ENCODE measurements at regions not wholly inside any gene's neighbourhood (a gene's known extent, or its start where the extent isn't known, plus 50 kb on each side); places are given as distances from the start of the nearest gene placed in this dataset.
"Not testable (repeated sequence)": the region's sequence is repeated elsewhere in the genome, so short reads cannot be mapped to it uniquely, and the experiment has no call there.

DNA sequence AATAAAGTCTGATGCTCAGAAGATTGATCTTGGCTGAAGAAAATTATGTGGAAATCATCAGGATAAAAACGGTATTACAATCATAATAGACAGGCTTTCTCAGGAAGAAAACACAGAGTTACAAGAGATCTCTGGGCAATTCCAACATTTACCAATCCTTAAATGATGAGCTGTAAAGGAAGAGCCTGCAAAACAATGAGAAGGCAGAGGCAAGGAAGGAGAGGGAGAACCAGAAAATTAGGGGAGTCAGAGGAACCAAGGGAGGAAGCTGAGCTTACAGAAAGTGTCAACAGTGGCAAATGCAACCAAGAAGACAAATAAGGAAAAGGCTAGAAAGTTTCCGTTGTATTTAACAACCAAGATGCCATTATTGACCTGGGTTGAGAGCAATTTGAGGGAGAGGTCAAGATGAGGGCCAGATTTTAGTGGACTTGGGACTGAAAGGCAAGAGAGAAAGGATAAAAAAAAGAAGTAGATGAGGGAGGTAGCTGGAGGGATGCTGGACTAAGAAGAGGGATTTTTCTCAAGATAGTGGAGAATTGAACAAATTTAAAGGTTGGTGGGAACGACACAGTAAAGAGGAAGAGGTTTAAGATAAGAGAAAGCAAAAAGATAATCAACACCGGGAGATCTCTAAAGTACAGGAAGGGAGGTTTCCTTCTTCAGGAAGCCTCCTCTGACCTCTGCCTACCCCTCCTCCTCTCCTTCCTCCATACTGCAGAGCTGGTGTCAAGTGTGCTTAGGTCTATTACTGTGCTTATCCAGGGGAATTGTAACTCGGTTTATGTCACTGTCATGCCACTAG lies 116.9 kb downstream of the DUSP6 start:
- DNase-seq (ENCODE audit: missing footprints) (no peak), ATAC-seq (no peak)
- intact Hi-C loops (cut with DNase I): loop anchor here (5.0 kb wide), 1 partner anchor 117 kb away; the partner anchor contains the start of gene DUSP6

DNA sequence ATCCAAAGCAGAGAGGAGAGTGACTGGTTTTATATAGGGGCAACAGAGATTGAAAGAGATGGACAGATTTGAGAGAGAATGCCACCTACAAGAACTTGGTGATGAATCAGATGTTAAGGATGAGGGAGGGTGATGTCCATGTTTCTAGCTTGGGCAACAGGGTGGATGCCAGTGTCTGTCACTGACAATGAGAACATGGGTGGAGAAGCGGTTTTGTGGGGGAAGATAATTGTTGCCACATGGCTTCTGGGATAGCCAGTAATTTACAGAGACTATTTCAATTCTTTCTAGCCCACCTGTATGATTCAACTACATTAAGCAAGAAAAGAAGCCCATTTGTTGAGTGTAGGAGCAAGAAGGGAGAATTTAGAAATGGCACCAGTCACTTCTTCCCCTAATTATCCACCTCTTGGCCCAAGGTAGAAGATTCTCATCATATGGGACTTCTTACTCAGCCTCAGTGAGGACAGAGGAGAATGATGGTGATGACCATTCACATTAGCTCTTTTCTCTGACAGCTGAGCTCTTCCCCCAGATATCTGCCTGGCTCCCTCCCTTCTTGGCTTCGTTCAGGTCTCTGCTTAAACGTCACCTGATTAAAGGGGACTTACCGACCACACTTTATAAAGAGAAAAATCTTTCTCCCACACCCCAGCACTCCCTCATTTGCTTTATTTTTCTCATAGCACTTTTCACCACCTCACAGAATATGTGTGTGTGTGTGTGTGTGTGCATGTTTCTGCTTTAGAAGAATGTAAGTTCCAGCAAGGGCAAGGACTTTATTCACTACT lies 117.8 kb downstream of the DUSP6 start:
- intact Hi-C loops (cut with DNase I): loop anchor here (5.0 kb wide), 1 partner anchor 118 kb away; the partner anchor contains the start of gene DUSP6
- DNase-seq (ENCODE audit: missing footprints) (no peak), ATAC-seq (no peak)

DNA sequence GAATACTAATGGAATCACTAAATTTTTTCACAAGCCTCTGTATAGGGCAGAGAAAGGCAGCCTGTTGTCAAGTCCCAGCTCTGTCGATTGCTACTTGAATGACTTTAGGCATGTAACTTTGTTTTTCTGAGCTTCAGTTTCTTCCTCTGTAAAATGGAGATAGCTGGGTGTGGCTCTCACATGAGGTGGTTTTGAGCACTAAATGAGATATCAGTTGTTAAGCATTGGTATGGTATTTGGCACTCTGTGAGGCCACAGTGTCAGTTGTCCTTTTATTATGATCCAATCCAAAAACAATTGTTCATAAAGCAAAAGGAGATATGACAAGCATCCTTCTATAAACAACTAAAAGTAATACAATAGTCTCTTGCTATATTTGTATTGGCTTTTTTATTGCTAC lies 120.6 kb downstream of the DUSP6 start:
- intact Hi-C loops (cut with DNase I): no loop called here
- DNase-seq (ENCODE audit: missing footprints) (no peak), ATAC-seq (no peak)

DNA sequence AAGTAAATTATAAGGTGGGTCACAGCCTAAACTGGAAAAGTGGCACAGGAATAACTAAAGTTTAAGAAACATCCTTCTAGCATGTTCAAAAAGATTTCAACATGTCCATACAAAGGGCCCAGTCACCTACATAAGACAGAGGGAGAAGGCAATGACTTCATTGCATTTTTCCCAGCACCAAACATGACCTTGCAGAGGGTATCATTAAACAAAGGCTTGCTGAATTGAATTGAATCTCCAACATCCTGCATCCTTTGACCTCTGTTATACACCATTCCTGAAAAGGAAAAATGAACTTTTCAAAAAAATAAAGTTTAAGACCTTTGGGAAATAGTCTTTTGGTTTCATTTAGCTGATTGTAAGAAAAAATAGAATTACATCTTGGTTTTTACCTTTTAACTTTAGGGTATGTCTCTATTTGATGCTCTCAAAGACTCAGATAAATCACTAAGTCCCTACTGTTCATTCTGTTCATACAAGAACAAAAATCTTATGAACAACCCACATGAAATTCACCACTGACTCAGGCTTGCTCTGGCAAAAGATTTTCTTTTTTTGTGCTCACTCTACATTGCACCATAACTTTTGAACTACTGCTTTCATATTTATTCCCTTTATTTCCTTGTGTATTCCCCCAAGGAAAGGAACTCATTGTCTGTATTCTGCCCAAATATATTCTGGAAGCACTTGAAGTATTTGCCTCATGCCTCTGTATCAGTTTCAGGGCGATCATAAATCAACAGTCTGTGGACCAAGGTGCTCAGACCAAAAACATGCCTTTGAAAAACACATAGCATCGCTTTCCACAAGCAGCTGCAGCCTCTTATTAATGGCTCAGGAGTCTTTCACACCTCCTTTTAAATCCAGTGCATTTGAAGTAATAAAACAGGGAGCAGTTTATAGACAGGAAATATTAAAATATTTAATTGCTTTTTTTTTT lies 121.7 kb downstream of the DUSP6 start:
- intact Hi-C loops (cut with DNase I): no loop called here
- DNase-seq (ENCODE audit: missing footprints) (no peak), ATAC-seq (no peak)

DNA sequence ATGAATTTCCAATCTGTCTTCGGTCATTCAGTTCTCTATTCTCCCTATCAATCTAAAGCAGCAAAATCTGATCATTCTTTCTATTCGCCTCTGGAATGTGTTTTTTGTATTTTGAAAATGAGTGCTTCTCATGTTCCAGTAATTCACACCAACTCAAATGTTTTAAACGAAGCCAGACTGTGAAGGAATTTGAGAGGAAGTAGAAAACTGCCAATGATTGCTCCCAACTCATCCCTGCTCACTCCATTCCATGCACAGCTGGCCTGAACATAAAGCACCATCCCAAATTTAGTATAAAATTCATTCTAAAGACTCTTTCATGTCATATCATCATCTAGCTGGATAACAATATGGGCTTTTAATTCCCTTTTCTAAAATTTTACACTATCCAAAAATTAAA lies 123.8 kb downstream of the DUSP6 start:
- no peak for ATAC-seq
- DNase-seq (ENCODE audit: missing footprints): no peak
- intact Hi-C loops (cut with DNase I): no loop called here

DNA sequence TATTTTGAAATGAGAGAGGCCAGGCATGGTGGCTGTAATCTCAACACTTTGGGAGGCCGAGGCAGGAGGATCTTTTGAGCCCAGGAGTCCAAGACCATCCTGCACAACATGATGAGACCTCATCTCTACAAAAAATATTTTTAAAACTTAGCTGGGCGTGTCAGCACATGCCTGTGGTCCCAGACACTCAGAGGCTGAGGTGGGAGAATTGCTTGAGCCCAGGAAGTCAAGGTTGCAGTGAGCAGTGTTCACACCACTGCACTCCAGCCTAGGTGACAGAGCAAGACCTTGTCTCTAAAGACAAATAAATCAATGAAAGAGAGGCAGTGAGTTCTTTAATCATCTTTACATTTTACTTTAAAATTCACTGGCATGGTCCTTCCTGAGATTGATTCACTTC lies 124.5 kb downstream of the DUSP6 start:
- no peak for DNase-seq (ENCODE audit: missing footprints)
- no peak for ATAC-seq
- intact Hi-C loops (cut with DNase I): no loop called here

DNA sequence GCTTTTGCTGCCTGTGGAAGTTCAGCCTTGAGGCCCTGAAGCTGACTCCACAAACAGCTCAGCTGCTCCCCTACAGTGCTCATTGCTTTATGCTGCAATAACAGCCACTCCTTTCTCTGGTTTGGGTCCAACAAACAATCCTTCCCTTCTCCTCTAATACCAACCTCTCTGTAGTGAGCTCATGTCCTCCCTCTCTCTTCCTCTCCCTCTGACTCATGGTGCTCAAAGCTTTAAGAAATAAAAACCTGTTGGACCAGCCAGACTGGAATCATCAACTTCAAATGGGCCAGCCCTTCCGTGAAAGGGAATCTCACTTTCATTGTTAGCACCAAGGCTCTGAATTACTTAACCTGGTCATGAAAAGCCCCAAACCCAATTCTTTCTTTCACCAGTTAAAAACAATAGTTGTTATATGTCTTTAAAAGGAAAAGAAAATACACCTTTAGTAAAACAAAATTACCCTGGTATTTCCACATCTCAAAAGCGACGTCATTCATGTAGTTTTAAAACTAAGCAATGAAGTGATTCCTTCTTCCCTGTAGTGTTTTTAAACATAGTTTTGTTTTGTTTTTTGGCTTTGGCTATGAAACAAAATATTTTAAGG lies 126.4 kb downstream of the DUSP6 start:
- intact Hi-C loops (cut with DNase I): no loop called here
- ATAC-seq (peak; percentile 98), DNase-seq (ENCODE audit: missing footprints) (no peak)

DNA sequence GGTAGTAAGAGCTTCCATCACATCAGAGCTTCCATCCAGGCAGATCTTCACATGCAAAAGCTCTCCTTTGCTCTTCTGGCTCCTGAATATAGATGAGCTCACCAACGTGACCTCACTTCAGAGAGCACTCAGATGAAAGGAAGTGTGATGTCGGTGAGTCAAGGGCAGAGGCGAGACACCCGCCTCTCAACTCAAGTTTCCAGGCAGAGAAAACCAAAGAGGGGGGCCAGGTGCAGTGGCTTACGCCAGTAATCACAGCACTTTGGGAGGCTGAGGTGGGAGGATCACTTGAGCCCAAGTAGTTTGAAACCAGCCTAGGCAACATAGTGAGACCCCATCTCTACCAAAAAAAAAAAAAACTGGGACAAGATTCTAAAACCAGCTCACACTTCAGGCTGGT lies 126.9 kb downstream of the DUSP6 start:
- DNase-seq (ENCODE audit: missing footprints) (no peak), ATAC-seq (peak; percentile 33)
- intact Hi-C loops (cut with DNase I): no loop called here

DNA sequence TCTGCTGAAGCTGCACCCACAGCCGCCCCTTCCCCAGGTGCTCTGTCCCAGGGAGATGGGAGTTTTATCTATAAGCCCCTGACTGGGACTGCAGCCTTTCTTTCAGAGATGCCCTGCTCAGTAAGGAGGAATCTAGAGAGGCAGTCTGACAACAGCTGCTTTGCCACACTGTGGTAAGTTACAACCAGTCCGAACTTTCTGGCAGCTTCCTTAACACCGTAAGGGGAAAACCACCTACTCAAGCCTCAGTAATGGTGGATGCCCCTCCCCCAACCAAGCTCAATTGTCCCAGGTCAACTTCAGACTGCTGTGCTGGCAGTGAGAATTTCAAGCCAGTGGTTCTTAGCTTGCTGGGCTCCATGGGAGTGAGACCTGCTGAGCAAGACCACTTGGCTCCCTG lies 129.7 kb downstream of the DUSP6 start:
- ATAC-seq; DNase-seq (ENCODE audit: missing footprints); intact Hi-C loops (cut with DNase I): not testable (repeated sequence)

DNA sequence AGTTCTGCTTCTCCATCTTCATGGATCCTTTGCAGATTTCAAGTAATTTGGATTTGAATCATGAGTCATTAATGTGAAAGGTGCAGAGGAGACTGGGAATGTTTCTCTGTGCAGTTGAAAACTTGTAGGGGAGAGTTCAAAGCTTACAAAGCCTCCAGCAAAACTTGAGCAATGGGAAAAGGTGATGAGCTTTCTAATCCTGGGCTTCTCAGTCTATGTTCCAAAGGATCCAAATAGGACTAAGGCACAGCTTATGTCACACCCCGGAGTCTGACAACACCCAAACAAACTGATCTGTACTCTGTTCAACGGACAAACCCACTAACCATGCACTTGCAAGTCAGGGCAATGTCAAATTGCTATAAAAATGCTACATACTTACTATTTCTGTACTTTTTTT lies 134.8 kb downstream of the DUSP6 start:
- DNase-seq (ENCODE audit: missing footprints) (no peak), ATAC-seq (no peak)
- intact Hi-C loops (cut with DNase I): no loop called here

DNA sequence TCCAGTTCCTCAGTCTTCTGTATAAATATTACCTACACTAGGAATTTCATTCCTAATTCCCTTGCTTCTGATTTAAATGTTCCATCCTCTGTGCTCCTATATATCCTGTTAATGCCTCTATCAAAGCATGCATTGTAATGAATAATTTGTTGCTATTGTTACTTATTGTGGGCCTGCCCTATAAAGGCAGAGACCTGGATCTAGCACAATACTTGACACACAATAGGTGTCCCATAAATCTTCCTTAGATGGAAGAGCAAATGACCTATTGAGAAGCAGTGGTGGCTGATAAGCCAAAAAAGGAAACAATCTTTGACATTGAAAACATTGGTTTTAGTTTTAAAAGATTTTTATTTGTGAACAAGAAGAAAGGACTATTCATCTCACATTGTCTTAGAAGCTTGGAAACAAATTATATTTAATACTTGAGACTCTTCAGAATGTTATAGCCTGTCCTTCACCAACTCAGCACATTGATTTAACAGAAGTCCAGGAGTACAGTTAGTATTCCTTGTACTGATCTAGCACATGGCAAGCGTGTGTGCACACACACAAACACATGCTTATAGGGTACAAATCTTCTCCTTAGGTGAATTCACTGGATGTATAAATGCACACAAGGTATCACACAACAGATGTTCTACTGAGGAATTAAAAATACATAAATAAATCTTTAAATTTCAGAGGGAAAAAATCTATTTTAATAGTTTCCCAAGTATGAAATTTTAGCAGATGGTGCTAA lies 135.9 kb downstream of the DUSP6 start:
- intact Hi-C loops (cut with DNase I): no loop called here
- ATAC-seq: no peak
- no peak for DNase-seq (ENCODE audit: missing footprints)

DNA sequence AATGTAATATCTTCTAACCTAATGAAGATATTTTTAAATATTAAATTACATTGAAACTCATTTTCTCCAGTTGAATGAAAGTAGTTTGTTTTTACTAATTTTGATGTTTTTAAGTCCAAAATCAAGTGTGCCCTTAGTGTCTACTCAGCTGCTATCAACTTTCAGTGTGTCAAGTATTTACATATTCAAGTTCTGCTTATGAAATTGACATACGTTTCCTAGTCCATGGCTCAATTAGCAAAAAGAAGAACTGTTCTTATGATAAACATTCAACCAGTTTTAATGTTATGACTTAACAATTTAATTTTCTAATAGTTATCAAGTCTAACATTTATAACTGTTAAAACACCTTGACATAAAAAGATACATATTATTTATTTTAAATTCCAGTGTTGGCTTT lies 137.1 kb downstream of the DUSP6 start:
- intact Hi-C loops (cut with DNase I): no loop called here
- DNase-seq (ENCODE audit: missing footprints) (no peak), ATAC-seq (no peak)

DNA sequence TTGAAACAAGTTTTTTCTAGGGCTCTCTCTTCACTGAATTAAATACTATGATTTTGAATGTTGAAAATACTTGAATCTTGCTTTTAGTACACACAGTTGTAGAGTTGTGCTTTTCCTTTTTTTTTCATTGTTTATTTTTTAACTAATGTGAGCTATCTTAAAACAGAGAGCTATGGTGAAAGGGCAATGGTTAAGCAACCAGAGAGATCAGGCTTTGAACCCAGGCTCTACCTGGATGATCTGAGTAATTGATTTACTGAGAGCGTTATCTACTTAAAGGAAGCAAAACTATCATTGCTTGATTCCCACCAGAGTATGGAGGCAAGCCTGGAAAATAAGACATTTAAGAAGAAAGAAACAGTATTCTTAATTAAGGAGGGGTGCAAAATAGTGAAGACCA lies 138.6 kb downstream of the DUSP6 start:
- ATAC-seq (no peak), DNase-seq (ENCODE audit: missing footprints) (no peak)
- intact Hi-C loops (cut with DNase I): loop anchor here (2.0 kb wide), 1 partner anchor 139 kb away; the partner anchor contains the start of gene DUSP6

DNA sequence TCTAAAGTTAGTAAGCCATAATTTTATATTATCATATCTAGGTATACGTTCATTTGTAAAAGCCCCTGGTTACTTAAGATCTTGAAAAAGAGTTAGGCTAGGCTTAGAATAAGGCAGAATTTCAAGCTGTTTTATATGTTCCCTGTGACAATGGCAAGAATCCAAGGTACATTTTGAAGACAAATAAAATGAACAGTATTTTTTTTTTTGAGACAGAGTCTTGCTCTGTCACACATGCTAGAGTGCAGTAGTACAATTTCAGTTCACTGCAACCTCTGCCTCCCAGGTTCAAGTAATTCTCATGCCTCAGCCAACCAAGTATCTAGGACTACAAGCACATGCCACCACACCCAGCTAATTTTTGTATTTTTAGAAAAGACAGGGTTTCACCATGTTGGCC lies 139.2 kb downstream of the DUSP6 start:
- intact Hi-C loops (cut with DNase I): loop anchor here (2.0 kb wide), 1 partner anchor 140 kb away; the partner anchor contains the start of gene DUSP6
- ATAC-seq: no peak
- DNase-seq (ENCODE audit: missing footprints): no peak

DNA sequence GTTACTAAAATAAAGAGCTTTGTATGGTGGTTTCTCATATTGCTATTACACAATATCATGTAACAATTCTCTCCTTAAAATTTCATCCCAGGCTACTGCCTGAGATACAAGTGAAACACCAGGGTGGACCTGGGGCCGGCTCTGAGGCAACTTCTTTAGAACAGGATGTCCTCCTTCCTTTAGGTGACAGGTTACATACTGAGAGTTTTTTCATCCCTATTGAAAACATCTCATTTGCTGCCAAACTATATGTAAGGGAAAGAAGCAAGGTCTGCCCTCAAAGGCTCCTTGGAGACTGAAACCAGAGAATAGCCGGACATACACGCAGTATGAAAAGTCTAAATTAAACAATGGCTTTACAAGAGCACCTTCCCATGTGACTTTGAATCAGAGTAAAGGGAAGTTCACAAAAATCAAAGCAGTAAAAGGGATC lies 139.9 kb downstream of the DUSP6 start:
- intact Hi-C loops (cut with DNase I): loop anchor here (2.0 kb wide), 1 partner anchor 140 kb away; the partner anchor contains the start of gene DUSP6
- peak; percentile 56 for ATAC-seq
- peak; percentile 77 for DNase-seq (ENCODE audit: missing footprints)

DNA sequence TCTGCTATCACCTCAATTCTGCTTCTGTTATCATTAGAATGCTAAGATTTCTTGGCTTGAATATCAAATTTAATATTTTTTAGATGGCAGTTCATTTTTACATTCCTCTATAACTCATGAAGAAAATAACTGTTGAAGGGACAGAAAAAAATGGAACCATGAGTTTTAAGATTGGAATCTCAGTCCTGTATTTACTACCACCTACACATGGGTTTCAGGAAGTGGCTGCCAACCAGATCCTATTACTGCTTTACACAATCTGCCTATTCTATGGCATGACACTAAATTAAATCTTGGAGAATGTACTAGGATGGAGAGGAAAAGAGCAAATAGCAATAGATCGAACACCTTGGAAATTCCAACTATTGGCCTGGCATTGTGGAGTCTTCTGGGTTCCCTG lies 140.8 kb downstream of the DUSP6 start:
- intact Hi-C loops (cut with DNase I): no loop called here
- ATAC-seq (no peak), DNase-seq (ENCODE audit: missing footprints) (no peak)

DNA sequence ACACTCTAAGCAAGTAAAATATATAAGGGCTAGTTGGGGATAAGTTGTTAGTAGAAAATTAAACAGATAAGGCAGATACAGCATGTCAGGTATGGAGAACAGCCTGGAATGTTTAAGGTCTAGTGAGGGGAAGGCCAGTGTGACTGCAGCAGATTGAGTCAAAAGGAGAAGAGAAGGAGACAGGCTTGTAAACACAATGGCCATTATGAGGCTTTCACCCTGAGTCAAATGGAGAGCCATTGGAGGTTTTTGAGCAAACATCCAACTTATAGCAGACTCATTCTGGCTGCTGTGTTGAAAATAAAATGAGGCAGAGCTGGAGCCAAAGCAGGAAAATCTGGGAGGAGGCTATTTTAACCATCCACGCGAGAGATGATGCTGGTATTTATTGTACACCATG lies 142.0 kb downstream of the DUSP6 start:
- DNase-seq (ENCODE audit: missing footprints): no peak
- intact Hi-C loops (cut with DNase I): no loop called here
- ATAC-seq: no peak

DNA sequence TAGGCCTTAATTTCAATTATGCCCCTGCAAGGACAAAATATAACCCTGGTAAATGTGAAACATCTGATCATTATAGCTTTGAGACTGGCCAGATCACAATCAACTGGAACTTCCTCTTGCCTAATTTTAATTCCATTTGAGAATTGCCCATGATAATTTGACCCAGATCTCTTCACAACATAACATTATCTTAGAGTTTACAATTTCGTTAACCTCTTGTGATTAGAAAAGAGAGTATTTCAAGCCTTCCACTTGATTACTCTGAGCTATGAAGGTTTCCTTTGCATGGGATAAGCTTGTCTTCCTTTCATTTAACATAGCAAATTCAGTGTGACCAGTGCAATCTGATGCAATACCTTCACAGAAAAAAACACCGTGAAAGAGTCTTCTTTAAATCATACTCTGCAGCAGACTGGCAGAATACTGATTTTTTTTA lies 143.6 kb downstream of the DUSP6 start:
- intact Hi-C loops (cut with DNase I): no loop called here
- ATAC-seq (no peak), DNase-seq (ENCODE audit: missing footprints) (no peak)

Data from Right ventricle myocardium inferior (tissue), 1 donor.